ENCODE measurements at regions not wholly inside any gene's neighbourhood (a gene's known extent, or its start where the extent isn't known, plus 50 kb on each side); places are given as distances from the start of the nearest gene placed in this dataset.
"Not testable (repeated sequence)": the region's sequence is repeated elsewhere in the genome, so short reads cannot be mapped to it uniquely, and the experiment has no call there.

- DNase-seq, result no peak
Measured at GRCh38 chr7:94111009-94111408, 106.9 kb upstream of the BET1 start.

- DNase-seq, result no peak
Measured at GRCh38 chr7:94115316-94115715, 111.2 kb upstream of the BET1 start.

- DNase-seq, result no peak
Measured at GRCh38 chr7:94123136-94123535, 119.0 kb upstream of the BET1 start.

- DNase-seq, result no peak
Measured at GRCh38 chr7:94127026-94127425, 122.9 kb upstream of the BET1 start.

GRCh38 chr7:94128072-94128471, 123.9 kb upstream of the BET1 start:
- DNase-seq, result no peak

GRCh38 chr7:94129443-94130140, 125.4 kb upstream of the BET1 start:
- DNase-seq, result no peak

- DNase-seq, result no peak
Measured at GRCh38 chr7:94130716-94131115, 126.6 kb upstream of the BET1 start.

- no peak for DNase-seq
Measured at GRCh38 chr7:94133460-94133859, 129.3 kb upstream of the BET1 start.

- no peak for DNase-seq
Measured at GRCh38 chr7:94135180-94135579, 131.0 kb upstream of the BET1 start.

- no peak for DNase-seq
Measured at GRCh38 chr7:94142281-94142680, 138.1 kb upstream of the BET1 start.

- no peak for DNase-seq
Measured at GRCh38 chr7:94145602-94146001, 141.4 kb upstream of the BET1 start.

GRCh38 chr7:94146408-94146807, 142.3 kb upstream of the BET1 start:
- DNase-seq, result no peak

GRCh38 chr7:94149789-94150545, 145.8 kb upstream of the BET1 start:
- no peak for DNase-seq

- no peak for DNase-seq
Measured at GRCh38 chr7:94154182-94154581, 150.0 kb upstream of the BET1 start.

GRCh38 chr7:94154858-94155257, 150.7 kb upstream of the BET1 start:
- no peak for DNase-seq

GRCh38 chr7:94157659-94158306, 153.6 kb upstream of the BET1 start:
- DNase-seq, result not testable (repeated sequence)

GRCh38 chr7:94160719-94161435, 156.7 kb upstream of the BET1 start:
- peak; percentile 42 for DNase-seq

GRCh38 chr7:94161476-94161875, 157.3 kb upstream of the BET1 start:
- no peak for DNase-seq

- DNase-seq, result no peak
Measured at GRCh38 chr7:94169682-94170081, 165.5 kb upstream of the BET1 start.

- no peak for DNase-seq
Measured at GRCh38 chr7:94170836-94171235, 166.7 kb upstream of the BET1 start.

GRCh38 chr7:94173436-94173835, 169.3 kb upstream of the BET1 start:
- DNase-seq, result no peak

GRCh38 chr7:94174375-94174774, 170.2 kb upstream of the BET1 start:
- DNase-seq, result no peak

- no peak for DNase-seq
Measured at GRCh38 chr7:94174956-94175355, 170.8 kb upstream of the BET1 start.
